Endothelial cell of umbilical vein (primary cell): ENCODE measurements at regions not wholly inside any gene's neighbourhood (a gene's known extent, or its start where the extent isn't known, plus 50 kb on each side); places are given as distances from the start of the nearest gene placed in this dataset.

ENCODE experiments used
- BruUV-seq: library from RNA; stranded (reverse); fragments of 400-500 nt; replicated peaks from 2 replicates; lab custom pipeline; 2021; lab: Mats Ljungman, UMichigan
- CTCF ChIA-PET: fragments of 300-600, 350-600 bp; sonication (Branson Sonifier 250); formaldehyde crosslinking; loops from one replicate; lab custom pipeline; 2021; ENCODE audit warnings: antibody characterized with exemption, inconsistent platforms; lab: Charles Lee
- POLR2A ChIA-PET: fragments of 300-600, 350-600 bp; sonication (Branson Sonifier 250); formaldehyde crosslinking; loops from one replicate; lab custom pipeline; 2021; ENCODE audit warnings: antibody characterized with exemption, inconsistent platforms; lab: Charles Lee
- DNase-seq: peaks from one replicate; pipeline ENCODE4 v3.0.0-alpha.2; 2011; ENCODE audit warnings: low read depth, low spot score
- FAIRE-seq: peaks from 2 replicates; lab custom pipeline; 2011; peaks lifted over from hg19 to GRCh38; lab: Jason Lieb, UNC
- H2AFZ ChIP-seq: 2 replicates; pipeline ENCODE4 v1.6.0; 2012; ENCODE audit warnings: low read depth, low read length, control low read depth, inconsistent platforms
- H3K27ac ChIP-seq: 2 replicates; pipeline ENCODE4 v1.5.1; 2011; ENCODE audit warnings: low read depth, mild to moderate bottlenecking, control low read depth, low read length, moderate library complexity; ENCODE audit not compliant: insufficient read depth
- H3K27me3 ChIP-seq, 2 experiments: 2 replicates each; pipeline versions ENCODE4 v1.6.0 to v1.6.1; 2011; ENCODE audit warnings: low read length in 2 of 2, mixed read lengths in 1 of 2; ENCODE audit not compliant: control insufficient read depth in 2 of 2, insufficient read depth in 2 of 2
- H3K36me3 ChIP-seq, 2 experiments: 2 replicates in 1 of 2; 3 replicates in 1 of 2; pipeline ENCODE4 v1.5.1; 2011; ENCODE audit warnings: low read length in 2 of 2, mild to moderate bottlenecking in 1 of 2, moderate library complexity in 1 of 2; ENCODE audit not compliant: control insufficient read depth in 2 of 2, insufficient read depth in 2 of 2; ENCODE audit errors: extremely low read depth in 1 of 2
- H3K4me1 ChIP-seq: 3 replicates; pipeline ENCODE4 v1.5.1; 2011; ENCODE audit warnings: mild to moderate bottlenecking, low read length; ENCODE audit not compliant: control insufficient read depth, insufficient read depth; ENCODE audit errors: extremely low read depth
- H3K4me2 ChIP-seq: 2 replicates; pipeline ENCODE4 v1.6.1; 2011; ENCODE audit warnings: low read length, control low read depth, mixed read lengths; ENCODE audit not compliant: insufficient read depth
- H3K4me3 ChIP-seq, 3 experiments: fragments of 200-600 bp in 1 of 3; sonication (generic), shearing (Covaris generic) in 1 of 3; replicated peaks in 1 of 3; 2 replicates each; pipeline ENCODE4 v1.5.1; 2011 to 2016; ENCODE audit warnings: control low read depth in 3 of 3, low read length in 3 of 3, mild to moderate bottlenecking in 2 of 3, inconsistent platforms in 1 of 3, low read depth in 1 of 3, moderate library complexity in 1 of 3; ENCODE audit not compliant: insufficient read depth in 1 of 3
- H3K79me2 ChIP-seq: 2 replicates; pipeline ENCODE4 v1.6.0; 2012; ENCODE audit warnings: low read length, inconsistent platforms; ENCODE audit not compliant: control insufficient read depth, insufficient read depth
- H3K9ac ChIP-seq: replicated peaks from 2 replicates; pipeline ENCODE3; 2011; ENCODE audit warnings: low read length, control low read depth; ENCODE audit not compliant: insufficient read depth; ENCODE audit errors: extremely low read depth
- H3K9me1 ChIP-seq: replicated peaks from 3 replicates; pipeline ENCODE4 v1.6.0; 2011; ENCODE audit warnings: mild to moderate bottlenecking, low read length; ENCODE audit not compliant: control insufficient read depth, insufficient read depth; ENCODE audit errors: extremely low read depth
- H3K9me3 ChIP-seq: replicated peaks from 2 replicates; pipeline ENCODE4 v1.5.1; 2012; ENCODE audit warnings: low read length, inconsistent platforms; ENCODE audit not compliant: control insufficient read depth, insufficient read depth
- H4K20me1 ChIP-seq: replicated peaks from 2 replicates; pipeline ENCODE3; 2011; ENCODE audit warnings: mild to moderate bottlenecking, low read length; ENCODE audit not compliant: control insufficient read depth, insufficient read depth; ENCODE audit errors: extremely low read depth
- CTCF ChIP-seq, 2 donors: IDR thresholded peaks; 1 replicate in 1 of 2; 2 replicates in 1 of 2; pipeline ENCODE4 v1.5.1; 2011; ENCODE audit warnings: low read length in 2 of 2, mild to moderate bottlenecking in 2 of 2, moderate library complexity in 2 of 2, control low read depth in 1 of 2, inconsistent platforms in 1 of 2, low read depth in 1 of 2; ENCODE audit not compliant: insufficient read depth in 1 of 2; ENCODE audit errors: extremely low read depth in 1 of 2
- EZH2 ChIP-seq: IDR thresholded peaks from 2 replicates; pipeline ENCODE4 v1.6.1; 2012; ENCODE audit warnings: borderline replicate concordance, low read depth, mild to moderate bottlenecking, moderate library complexity, low read length, inconsistent platforms; ENCODE audit not compliant: severe bottlenecking
- FOS ChIP-seq: IDR thresholded peaks from 2 replicates; pipeline ENCODE4 v1.6.1; 2011; ENCODE audit warnings: mild to moderate bottlenecking, low read length, moderate library complexity, borderline replicate concordance; ENCODE audit not compliant: insufficient read depth
- GATA2 ChIP-seq: IDR thresholded peaks from 2 replicates; pipeline ENCODE4 v1.7.0; 2011; ENCODE audit warnings: low read depth, mild to moderate bottlenecking, moderate library complexity, mixed read lengths, low read length; ENCODE audit not compliant: insufficient read length, insufficient read depth
- JUN ChIP-seq: IDR thresholded peaks from 2 replicates; pipeline ENCODE4 v1.6.1; 2011; ENCODE audit warnings: borderline replicate concordance, low read depth; ENCODE audit not compliant: insufficient read length, insufficient read depth
- MAX ChIP-seq: IDR thresholded peaks from 2 replicates; pipeline ENCODE4 v1.6.1; 2011; ENCODE audit not compliant: insufficient read depth, insufficient read length
- MYC ChIP-seq: IDR thresholded peaks from one replicate; pipeline ENCODE4 v1.6.1; 2011; ENCODE audit warnings: mild to moderate bottlenecking, low read depth, low read length
- POLR2A ChIP-seq: IDR thresholded peaks from 2 replicates; pipeline ENCODE4 v1.6.1; 2012; ENCODE audit warnings: low read depth, mild to moderate bottlenecking, control low read depth, low read length
- POLR2AphosphoS5 ChIP-seq: IDR thresholded peaks from 2 replicates; pipeline ENCODE4 v1.6.1; 2012; ENCODE audit warnings: low read depth, mild to moderate bottlenecking, control low read depth, low read length, moderate library complexity; ENCODE audit not compliant: insufficient read depth
- dilution Hi-C: fragments of 300-500 bp; cut with MboI; formaldehyde crosslinking; loops from one replicate; pipeline ENCODE4 v1.15.0; 2019; ENCODE audit warnings: low sequenced_read_pairs; ENCODE audit not compliant: extremely low pct_ligation_motif_present
- intact Hi-C: fragments of 100-400 bp; cut with micrococcal nuclease; formaldehyde crosslinking; loops from one replicate; pipeline ENCODE4 v1.10.0; 2022

- no peaks in the 10 kb centered on the region for H3K27me3 ChIP-seq
- no peak overlapping the region for H3K27ac ChIP-seq
- H3K4me2 ChIP-seq: no peak overlapping the region
- POLR2A ChIA-PET: no interaction called here
- no peaks in the 10 kb centered on the region for H3K9me1 ChIP-seq
- no peaks in the 10 kb centered on the region for H3K4me1 ChIP-seq
- H3K9ac ChIP-seq: no peak overlapping the region
- H3K4me3 ChIP-seq: no peak overlapping the region
- no peak overlapping the region for H2AFZ ChIP-seq
- no peaks in the 10 kb centered on the region for H3K9me3 ChIP-seq
- H4K20me1 ChIP-seq: no peaks in the 10 kb centered on the region
- no peaks in the 10 kb centered on the region for H3K36me3 ChIP-seq
- dilution Hi-C loops (no loop called here), intact Hi-C loops (no loop called here)
- CTCF ChIA-PET: interaction anchor here (2.2 kb wide), 1 partner anchor 15 kb away, joined by 9 read pairs; no protein-coding TSS in a partner anchor
- BruUV-seq: no TSS peak
- no peak for TF ChIP-seq JUN
- TF ChIP-seq POLR2A: no peak
- TF ChIP-seq MAX: no peak
- no peak for TF ChIP-seq MYC
- TF ChIP-seq POLR2AphosphoS5: no peak
- TF ChIP-seq FOS: no peak
- no peak for TF ChIP-seq CTCF (IDR thresholded peaks at IDR 0.05; ENCODE audit: extremely low read depth in 1 of 2, insufficient read depth in 1 of 2, low read depth in 1 of 2, low read length in 2 of 2)
- TF ChIP-seq GATA2: no peak
- TF ChIP-seq EZH2: no peak
- no peaks in the 10 kb centered on the region for H3K79me2 ChIP-seq
- DNase-seq: no peak
- no peak for FAIRE-seq
These were observed 549.8 kb upstream of the AGTR1 start for GRCh38 chr3:148147903-148148302.
